ENCODE measurements at regions not wholly inside any gene's neighbourhood (a gene's known extent, or its start where the extent isn't known, plus 50 kb on each side); places are given as distances from the start of the nearest gene placed in this dataset.

- ATAC-seq (ENCODE audit: low FRiP score), result no peak
These were observed 158.7 kb upstream of the CCDC150 start for GRCh38 chr2:196480653-196481323.

GRCh38 chr2:196481324-196481697 is 158.2 kb upstream of the CCDC150 start:
- ATAC-seq (ENCODE audit: low FRiP score) (no peak), DNase-seq (no peak)
- Histone ChIP-seq H3K4me3 (ENCODE audit: low read length in 2 of 2) (no peak overlapping the region), H3K27me3 (ENCODE audit: control insufficient read depth in 1 of 2, insufficient read depth in 2 of 2, low read length in 1 of 2) (no peaks in the 10 kb centered on the region), H3K36me3 (ENCODE audit: control insufficient read depth in 1 of 2, insufficient read depth in 2 of 2, low read length in 1 of 2) (no peaks in the 10 kb centered on the region), H3K4me1 (ENCODE audit: control insufficient read depth in 1 of 2, insufficient read depth in 2 of 2, low read length in 2 of 2) (peaks cover 0 to 7% of the 10 kb centered on the region in 2 donors), H3K9me3 (ENCODE audit: control insufficient read depth, low read length) (no peaks in the 10 kb centered on the region), H3K27ac (ENCODE audit: low read depth in 1 of 2, low read length in 2 of 2) (no peak overlapping the region)
- 26 to 39% methylated on average over 3 of the region's 3 CpGs for WGBS, 2 donors
- intact Hi-C loops (cut with DNase I), result no loop called here

More at GRCh38 chr2:196480653-196481323, 158.7 kb upstream of the CCDC150 start:
- no peak for DNase-seq
- Histone ChIP-seq H3K9me3 (ENCODE audit: control insufficient read depth, low read length) (no peaks in the 10 kb centered on the region), H3K4me3 (ENCODE audit: low read length in 2 of 2) (no peak overlapping the region), H3K4me1 (ENCODE audit: control insufficient read depth in 1 of 2, insufficient read depth in 2 of 2, low read length in 2 of 2) (peaks cover 0 to 7% of the 10 kb centered on the region in 2 donors), H3K27me3 (ENCODE audit: control insufficient read depth in 1 of 2, insufficient read depth in 2 of 2, low read length in 1 of 2) (no peaks in the 10 kb centered on the region), H3K36me3 (ENCODE audit: control insufficient read depth in 1 of 2, insufficient read depth in 2 of 2, low read length in 1 of 2) (no peaks in the 10 kb centered on the region), H3K27ac (ENCODE audit: low read depth in 1 of 2, low read length in 2 of 2) (no peak overlapping the region)
- 95 to 100% methylated on average over 2 of the region's 2 CpGs for WGBS, 2 donors
- intact Hi-C loops (cut with DNase I), result no loop called here

- no peaks in the 10 kb centered on the region for H3K27me3 ChIP-seq (ENCODE audit: control insufficient read depth in 1 of 2, insufficient read depth in 2 of 2, low read length in 1 of 2)
- H3K36me3 ChIP-seq (ENCODE audit: control insufficient read depth in 1 of 2, insufficient read depth in 2 of 2, low read length in 1 of 2), result no peaks in the 10 kb centered on the region
- ATAC-seq (ENCODE audit: low FRiP score) (no peak), DNase-seq (no peak)
- intact Hi-C loops (cut with DNase I), result no loop called here
- 85 to 92% methylated on average over 6 of the region's 6 CpGs for WGBS, 2 donors
- H3K4me3 ChIP-seq (ENCODE audit: low read length in 2 of 2), result no peak overlapping the region
- H3K9me3 ChIP-seq (ENCODE audit: control insufficient read depth, low read length), result no peaks in the 10 kb centered on the region
- no peak overlapping the region for H3K27ac ChIP-seq (ENCODE audit: low read depth in 1 of 2, low read length in 2 of 2)
- peaks cover 0 to 7% of the 10 kb centered on the region in 2 donors for H3K4me1 ChIP-seq (ENCODE audit: control insufficient read depth in 1 of 2, insufficient read depth in 2 of 2, low read length in 2 of 2)
These were observed 157.1 kb upstream of the CCDC150 start for GRCh38 chr2:196482119-196483065.

GRCh38 chr2:196486146-196486545 is 153.4 kb upstream of the CCDC150 start:
- H3K27ac ChIP-seq (ENCODE audit: low read depth in 1 of 2, low read length in 2 of 2), result no peak overlapping the region
- peaks cover 0 to 3% of the 10 kb centered on the region in 2 donors for H3K4me1 ChIP-seq (ENCODE audit: control insufficient read depth in 1 of 2, insufficient read depth in 2 of 2, low read length in 2 of 2)
- H3K27me3 ChIP-seq (ENCODE audit: control insufficient read depth in 1 of 2, insufficient read depth in 2 of 2, low read length in 1 of 2), result no peaks in the 10 kb centered on the region
- H3K36me3 ChIP-seq (ENCODE audit: control insufficient read depth in 1 of 2, insufficient read depth in 2 of 2, low read length in 1 of 2), result no peaks in the 10 kb centered on the region
- intact Hi-C loops (cut with DNase I), result no loop called here
- DNase-seq (no peak), ATAC-seq (ENCODE audit: low FRiP score) (no peak)
- WGBS, 2 donors, result 80 to 87% methylated on average over 3 of the region's 3 CpGs
- no peaks in the 10 kb centered on the region for H3K9me3 ChIP-seq (ENCODE audit: control insufficient read depth, low read length)
- no peak overlapping the region for H3K4me3 ChIP-seq (ENCODE audit: low read length in 2 of 2)

- Histone ChIP-seq H3K27ac (ENCODE audit: low read depth in 1 of 2, low read length in 2 of 2) (no peak overlapping the region), H3K4me1 (ENCODE audit: control insufficient read depth in 1 of 2, insufficient read depth in 2 of 2, low read length in 2 of 2) (no peaks in the 10 kb centered on the region), H3K9me3 (ENCODE audit: control insufficient read depth, low read length) (no peaks in the 10 kb centered on the region), H3K36me3 (ENCODE audit: control insufficient read depth in 1 of 2, insufficient read depth in 2 of 2, low read length in 1 of 2) (no peaks in the 10 kb centered on the region), H3K4me3 (ENCODE audit: low read length in 2 of 2) (no peak overlapping the region), H3K27me3 (ENCODE audit: control insufficient read depth in 1 of 2, insufficient read depth in 2 of 2, low read length in 1 of 2) (no peaks in the 10 kb centered on the region)
- 37 to 38% methylated on average over 3 of the region's 3 CpGs for WGBS, 2 donors
- ATAC-seq (ENCODE audit: low FRiP score) (no peak), DNase-seq (no peak)
- intact Hi-C loops (cut with DNase I), result no loop called here
These were observed 152.1 kb upstream of the CCDC150 start for GRCh38 chr2:196487417-196487816.

- Histone ChIP-seq H3K27me3 (ENCODE audit: control insufficient read depth in 1 of 2, insufficient read depth in 2 of 2, low read length in 1 of 2) (no peaks in the 10 kb centered on the region), H3K27ac (ENCODE audit: low read depth in 1 of 2, low read length in 2 of 2) (no peak overlapping the region), H3K4me1 (ENCODE audit: control insufficient read depth in 1 of 2, insufficient read depth in 2 of 2, low read length in 2 of 2) (no peaks in the 10 kb centered on the region), H3K9me3 (ENCODE audit: control insufficient read depth, low read length) (no peaks in the 10 kb centered on the region), H3K4me3 (ENCODE audit: low read length in 2 of 2) (no peak overlapping the region), H3K36me3 (ENCODE audit: control insufficient read depth in 1 of 2, insufficient read depth in 2 of 2, low read length in 1 of 2) (no peaks in the 10 kb centered on the region)
- DNase-seq (no peak), ATAC-seq (ENCODE audit: low FRiP score) (no peak)
- WGBS, 2 donors, result 33 to 40% methylated on average over 1 of the region's 1 CpG
- intact Hi-C loops (cut with DNase I), result no loop called here
These were observed 150.1 kb upstream of the CCDC150 start for GRCh38 chr2:196489371-196489770.

- no peaks in the 10 kb centered on the region for H3K36me3 ChIP-seq (ENCODE audit: control insufficient read depth in 1 of 2, insufficient read depth in 2 of 2, low read length in 1 of 2)
- H3K4me1 ChIP-seq (ENCODE audit: control insufficient read depth in 1 of 2, insufficient read depth in 2 of 2, low read length in 2 of 2), result no peaks in the 10 kb centered on the region
- intact Hi-C loops (cut with DNase I), result no loop called here
- ATAC-seq (ENCODE audit: low FRiP score), result no peak
- 95 to 96% methylated on average over 3 of the region's 3 CpGs for WGBS, 2 donors
- H3K9me3 ChIP-seq (ENCODE audit: control insufficient read depth, low read length), result no peaks in the 10 kb centered on the region
- no peak overlapping the region for H3K4me3 ChIP-seq (ENCODE audit: low read length in 2 of 2)
- no peaks in the 10 kb centered on the region for H3K27me3 ChIP-seq (ENCODE audit: control insufficient read depth in 1 of 2, insufficient read depth in 2 of 2, low read length in 1 of 2)
- no peak for DNase-seq
- H3K27ac ChIP-seq (ENCODE audit: low read depth in 1 of 2, low read length in 2 of 2), result no peak overlapping the region
These were observed 146.6 kb upstream of the CCDC150 start for GRCh38 chr2:196492946-196493345.

GRCh38 chr2:196498962-196499361 is 140.6 kb upstream of the CCDC150 start:
- Histone ChIP-seq H3K4me3 (ENCODE audit: low read length in 2 of 2) (no peak overlapping the region), H3K36me3 (ENCODE audit: control insufficient read depth in 1 of 2, insufficient read depth in 2 of 2, low read length in 1 of 2) (no peaks in the 10 kb centered on the region), H3K27ac (ENCODE audit: low read depth in 1 of 2, low read length in 2 of 2) (no peak overlapping the region), H3K9me3 (ENCODE audit: control insufficient read depth, low read length) (peaks cover 2% of the 10 kb centered on the region), H3K27me3 (ENCODE audit: control insufficient read depth in 1 of 2, insufficient read depth in 2 of 2, low read length in 1 of 2) (no peaks in the 10 kb centered on the region), H3K4me1 (ENCODE audit: control insufficient read depth in 1 of 2, insufficient read depth in 2 of 2, low read length in 2 of 2) (no peaks in the 10 kb centered on the region)
- DNase-seq (no peak), ATAC-seq (ENCODE audit: low FRiP score) (no peak)
- intact Hi-C loops (cut with DNase I), result no loop called here
- 80 to 81% methylated on average over 3 of the region's 3 CpGs for WGBS, 2 donors

- ATAC-seq (ENCODE audit: low FRiP score) (no peak), DNase-seq (no peak)
- H3K9me3 ChIP-seq (ENCODE audit: control insufficient read depth, low read length), result peaks cover 2% of the 10 kb centered on the region
- no peak overlapping the region for H3K4me3 ChIP-seq (ENCODE audit: low read length in 2 of 2)
- WGBS, 2 donors, result 98 to 100% methylated on average over 2 of the region's 2 CpGs
- intact Hi-C loops (cut with DNase I), result no loop called here
- H3K4me1 ChIP-seq (ENCODE audit: control insufficient read depth in 1 of 2, insufficient read depth in 2 of 2, low read length in 2 of 2), result no peaks in the 10 kb centered on the region
- no peaks in the 10 kb centered on the region for H3K27me3 ChIP-seq (ENCODE audit: control insufficient read depth in 1 of 2, insufficient read depth in 2 of 2, low read length in 1 of 2)
- H3K27ac ChIP-seq (ENCODE audit: low read depth in 1 of 2, low read length in 2 of 2), result no peak overlapping the region
- H3K36me3 ChIP-seq (ENCODE audit: control insufficient read depth in 1 of 2, insufficient read depth in 2 of 2, low read length in 1 of 2), result no peaks in the 10 kb centered on the region
These were observed 139.8 kb upstream of the CCDC150 start for GRCh38 chr2:196499686-196500085.
